OCI-LY1 (cell line): ENCODE measurements at regions not wholly inside any gene's neighbourhood (a gene's known extent, or its start where the extent isn't known, plus 50 kb on each side); places are given as distances from the start of the nearest gene placed in this dataset.

Experiments used
- CTCF ChIP-seq: fragments of 200-600 bp; sonication (generic), shearing (Covaris generic); IDR thresholded peaks from 2 replicates; pipeline ENCODE4 v1.5.1; 2017; ENCODE audit warnings: mild to moderate bottlenecking, antibody characterized with exemption, low read length, moderate library complexity, mixed read lengths
- EZH2 ChIP-seq: fragments of 200-600 bp; sonication (generic), shearing (Covaris generic); IDR thresholded peaks from 2 replicates; pipeline ENCODE4 v1.8.0; 2017; ENCODE audit warnings: borderline replicate concordance, mixed run types, mild to moderate bottlenecking, antibody characterized with exemption, low read length, moderate library complexity, mixed read lengths

DNA sequence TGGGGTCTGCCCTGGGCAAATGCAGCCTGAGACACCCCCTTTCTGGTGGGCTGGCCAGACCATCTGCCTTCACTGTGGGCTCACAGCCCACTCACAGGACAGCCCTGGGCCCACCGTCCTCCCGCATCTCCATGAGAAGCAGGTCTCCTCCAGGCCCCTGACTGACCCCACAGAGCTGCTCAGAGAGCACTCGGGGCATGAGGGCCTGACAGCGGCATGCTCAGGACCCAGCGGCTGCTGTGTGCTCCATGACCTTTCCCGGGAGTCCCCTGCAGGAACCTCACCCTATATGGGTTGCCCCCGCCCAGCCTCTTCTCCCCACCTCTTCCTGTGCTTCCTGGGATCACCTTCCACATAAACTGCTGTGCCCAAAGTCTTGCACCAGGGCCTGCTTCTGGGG is 162.4 kb upstream of the CST7 start:
- TF ChIP-seq CTCF (no peak), EZH2 (no peak)
